ENCODE measurements at regions not wholly inside any gene's neighbourhood (a gene's known extent, or its start where the extent isn't known, plus 50 kb on each side); places are given as distances from the start of the nearest gene placed in this dataset.

DNA sequence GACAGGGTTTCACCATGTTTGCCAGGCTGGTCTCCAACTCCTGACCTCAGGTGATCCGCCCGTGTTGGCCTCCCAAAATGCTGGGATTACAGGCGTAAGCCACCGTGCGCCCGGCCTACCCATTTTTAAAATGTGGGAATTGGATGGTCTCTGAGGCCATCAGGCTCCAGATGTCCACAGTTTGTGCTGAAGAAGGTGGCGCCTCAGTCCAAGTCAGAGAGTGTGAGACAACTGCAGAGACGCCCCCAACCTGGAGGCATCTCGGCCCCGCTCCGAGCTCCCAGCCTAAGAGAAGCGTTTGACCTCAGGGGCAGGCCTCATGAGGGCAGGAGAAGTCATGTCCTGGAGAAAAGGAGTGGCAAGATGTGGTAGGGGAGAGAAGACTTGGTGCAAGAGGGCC is 146.5 kb downstream of the MRM1 start:
- no peak for ATAC-seq (ENCODE audit: poor library complexity)
- DNase-seq = no peak
- intact Hi-C loops (cut with DNase I) = no loop called here

- intact Hi-C loops (cut with DNase I) = no loop called here
- DNase-seq (no peak), ATAC-seq (ENCODE audit: poor library complexity) (no peak)
Observed at GRCh38 chr17:36748272-36748671, 146.9 kb downstream of the MRM1 start.

DNA sequence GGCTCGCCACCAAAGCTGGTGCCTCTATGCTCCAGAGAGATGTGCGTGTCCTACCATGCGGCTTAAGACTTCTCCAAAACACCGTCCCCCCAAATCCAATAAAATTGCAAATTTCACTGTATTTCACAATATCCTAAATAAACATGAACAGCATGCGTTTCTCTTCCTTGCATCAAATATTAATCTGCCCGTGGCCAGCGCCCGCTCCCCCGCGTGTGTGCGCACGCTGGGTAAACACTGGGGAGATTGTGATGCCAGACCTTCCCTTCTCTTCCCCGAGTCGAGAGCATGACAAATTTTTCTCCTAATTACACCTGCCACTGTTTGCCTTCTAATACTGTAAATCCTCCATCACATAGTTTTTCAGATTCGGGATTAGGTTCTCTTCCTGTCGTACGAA is 148.1 kb downstream of the MRM1 start:
- intact Hi-C loops (cut with DNase I) = no loop called here
- ATAC-seq (ENCODE audit: poor library complexity) = no peak
- no peak for DNase-seq

DNA sequence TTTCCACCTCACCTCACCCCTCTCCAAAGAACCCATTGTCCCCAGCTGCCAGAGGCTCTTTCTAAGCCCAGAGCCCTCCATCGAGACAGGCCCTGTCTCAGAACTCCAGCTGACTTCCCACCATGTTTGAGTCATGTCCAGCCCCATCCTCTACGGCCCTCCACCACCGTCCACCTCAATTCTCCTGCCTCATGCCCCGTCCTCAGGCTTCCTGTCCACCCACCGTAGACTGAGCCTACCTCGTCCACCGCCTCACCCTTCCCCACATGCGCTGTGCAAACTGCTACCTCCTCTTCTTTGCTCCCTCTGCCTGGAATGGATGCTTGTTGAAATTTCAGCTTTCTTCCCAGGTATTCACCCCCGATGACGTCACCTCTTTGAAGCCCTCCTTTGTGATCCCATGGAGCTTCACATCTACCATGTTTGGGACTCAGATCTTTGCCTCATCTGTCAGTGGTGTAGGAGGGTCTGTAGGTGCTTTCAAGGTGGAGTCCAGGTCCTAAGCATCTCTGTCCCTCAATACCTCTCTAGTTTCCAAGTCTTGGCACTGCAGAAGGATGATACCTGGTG is 149.0 kb downstream of the MRM1 start:
- no peak for DNase-seq
- intact Hi-C loops (cut with DNase I) = no loop called here
- ATAC-seq (ENCODE audit: poor library complexity) = no peak

GRCh38 chr17:36752096-36752888 is 150.9 kb downstream of the MRM1 start:
- intact Hi-C loops (cut with DNase I) = no loop called here
- no peak for DNase-seq

DNA sequence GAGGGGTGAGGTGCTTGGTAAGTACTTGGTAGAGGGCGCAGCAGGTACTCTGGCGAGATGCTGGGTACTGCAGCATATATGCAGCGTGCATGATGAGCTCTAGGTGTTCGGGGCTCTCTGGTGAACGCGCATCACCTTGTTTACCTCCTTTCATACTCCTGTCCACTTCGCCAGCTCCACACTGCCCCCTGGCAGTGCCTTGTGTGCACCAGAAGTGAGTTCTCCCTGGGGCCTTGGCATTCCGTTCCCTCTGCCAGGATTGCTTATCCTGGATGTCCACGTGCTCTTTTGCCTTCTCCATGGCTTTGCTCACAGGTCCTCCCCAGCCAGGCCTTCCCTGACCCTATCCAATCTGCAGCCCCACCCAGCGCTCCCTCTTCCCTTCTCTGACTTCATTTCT is 154.2 kb downstream of the MRM1 start:
- intact Hi-C loops (cut with DNase I) = no loop called here

More at GRCh38 chr17:36752096-36752888, 150.9 kb downstream of the MRM1 start:
- no peak for ATAC-seq (ENCODE audit: poor library complexity)

GRCh38 chr17:36756695-36757094 is 155.3 kb downstream of the MRM1 start:
- intact Hi-C loops (cut with DNase I) = no loop called here
- no peak for DNase-seq
- no peak for ATAC-seq (ENCODE audit: poor library complexity)

More for the DNA sequence above, 154.2 kb downstream of the MRM1 start:
- ATAC-seq (ENCODE audit: poor library complexity) (no peak), DNase-seq (no peak)

DNA sequence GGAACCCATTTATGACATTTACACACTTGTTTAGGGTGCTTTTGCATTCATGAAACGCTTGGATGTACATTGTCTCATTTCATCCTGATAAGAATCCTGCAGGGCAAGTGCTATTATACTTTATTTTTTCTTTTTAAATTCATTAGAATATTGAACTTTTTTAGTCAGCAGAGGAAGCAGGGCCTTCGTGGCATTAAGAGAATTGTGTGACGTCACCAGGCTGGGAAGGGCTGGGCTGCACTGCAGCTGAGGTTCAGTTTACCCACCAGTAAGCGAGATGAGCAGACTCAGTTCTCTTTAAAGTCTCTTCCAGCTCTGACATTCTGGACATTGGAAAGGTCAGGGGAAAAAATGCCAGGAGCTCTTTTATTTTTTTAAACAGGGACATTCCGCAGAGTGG is 159.0 kb downstream of the MRM1 start:
- intact Hi-C loops (cut with DNase I) = no loop called here
- DNase-seq (no peak), ATAC-seq (ENCODE audit: poor library complexity) (no peak)

GRCh38 chr17:36761203-36761950 is 160.0 kb downstream of the MRM1 start:
- DNase-seq (no peak), ATAC-seq (ENCODE audit: poor library complexity) (no peak)
- intact Hi-C loops (cut with DNase I) = no loop called here

- ATAC-seq (ENCODE audit: poor library complexity) = no peak
- intact Hi-C loops (cut with DNase I) = no loop called here
- DNase-seq = no peak
Observed at GRCh38 chr17:36765436-36766043, 164.2 kb downstream of the MRM1 start.

DNA sequence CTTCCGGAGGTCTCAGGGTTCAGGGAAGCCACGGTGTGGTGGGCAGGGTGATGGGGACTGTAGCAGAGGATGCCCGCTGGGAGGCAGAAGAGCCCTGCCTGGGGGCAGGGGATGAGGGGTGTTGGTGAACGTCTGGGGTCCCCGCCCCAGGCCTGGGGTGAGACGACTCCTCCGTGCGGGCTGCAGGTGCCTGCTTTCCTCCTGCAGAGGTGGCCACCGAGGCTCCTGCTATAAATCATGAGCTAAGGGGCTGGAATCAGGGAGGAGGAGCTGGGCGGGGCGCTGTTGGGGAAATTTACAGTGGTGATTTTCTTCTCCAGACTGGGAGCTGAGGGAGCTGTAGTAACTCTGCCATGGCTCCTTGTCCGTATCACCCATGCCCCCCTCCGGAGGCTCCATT is 167.0 kb downstream of the MRM1 start:
- intact Hi-C loops (cut with DNase I) = no loop called here
- DNase-seq (no peak), ATAC-seq (ENCODE audit: poor library complexity) (no peak)

GRCh38 chr17:36773039-36773438 is 164.2 kb upstream of the LHX1 start:
- intact Hi-C loops (cut with DNase I) = no loop called here
- DNase-seq = no peak
- ATAC-seq (ENCODE audit: poor library complexity) = no peak

GRCh38 chr17:36777118-36777517 is 160.2 kb upstream of the LHX1 start:
- no peak for ATAC-seq (ENCODE audit: poor library complexity)
- intact Hi-C loops (cut with DNase I) = no loop called here
- no peak for DNase-seq

GRCh38 chr17:36778448-36778847 is 158.8 kb upstream of the LHX1 start:
- DNase-seq (no peak), ATAC-seq (ENCODE audit: poor library complexity) (no peak)
- intact Hi-C loops (cut with DNase I) = no loop called here

GRCh38 chr17:36779550-36779949 is 157.7 kb upstream of the LHX1 start:
- ATAC-seq (ENCODE audit: poor library complexity) (no peak), DNase-seq (no peak)
- intact Hi-C loops (cut with DNase I) = no loop called here

DNA sequence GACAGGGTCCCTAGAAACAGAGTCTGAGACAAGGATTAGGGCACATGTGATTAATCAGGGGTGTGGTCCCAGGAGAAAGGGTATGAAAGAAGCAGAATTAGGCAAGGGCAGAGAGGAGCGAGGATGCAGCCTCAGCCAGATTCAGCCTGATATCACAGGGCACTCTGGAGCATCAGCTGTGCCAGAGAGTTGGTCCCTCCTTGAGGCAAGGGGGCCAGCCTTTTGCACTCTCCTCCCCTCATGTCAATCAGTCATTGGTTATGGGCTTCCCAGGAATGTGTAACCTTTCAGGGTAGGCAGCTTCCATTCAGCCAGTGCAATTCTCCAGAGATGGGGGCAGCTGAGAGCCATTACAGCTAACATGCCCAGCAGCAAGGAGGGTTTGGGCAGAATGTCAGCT is 152.6 kb upstream of the LHX1 start:
- ATAC-seq (ENCODE audit: poor library complexity) = no peak
- DNase-seq = no peak
- intact Hi-C loops (cut with DNase I) = no loop called here

DNA sequence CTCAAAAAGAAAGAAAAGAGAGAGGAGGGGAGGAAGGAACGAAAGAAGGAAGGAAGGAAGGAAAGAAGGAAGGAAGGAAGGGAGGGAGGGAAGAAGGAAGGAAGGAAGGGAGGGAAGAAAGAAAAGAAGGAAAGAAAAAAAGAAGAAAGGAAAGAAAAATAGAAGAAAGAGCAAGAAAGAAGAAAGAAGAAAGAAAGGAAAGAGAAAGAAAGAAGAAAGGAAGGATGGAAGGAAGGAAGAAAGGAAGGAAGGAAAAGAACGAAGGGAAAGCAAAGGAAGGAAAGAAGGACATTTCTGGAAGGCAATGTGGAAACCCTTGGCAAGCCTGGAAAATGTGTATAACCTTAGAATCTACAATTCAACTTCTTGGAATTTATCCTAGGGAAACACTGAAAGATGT is 150.4 kb upstream of the LHX1 start:
- DNase-seq (no peak), ATAC-seq (ENCODE audit: poor library complexity) (no peak)
- intact Hi-C loops (cut with DNase I) = no loop called here

GRCh38 chr17:36791150-36791941 is 145.9 kb upstream of the LHX1 start:
- intact Hi-C loops (cut with DNase I) = no loop called here
- no peak for ATAC-seq (ENCODE audit: poor library complexity)
- no peak for DNase-seq

DNA sequence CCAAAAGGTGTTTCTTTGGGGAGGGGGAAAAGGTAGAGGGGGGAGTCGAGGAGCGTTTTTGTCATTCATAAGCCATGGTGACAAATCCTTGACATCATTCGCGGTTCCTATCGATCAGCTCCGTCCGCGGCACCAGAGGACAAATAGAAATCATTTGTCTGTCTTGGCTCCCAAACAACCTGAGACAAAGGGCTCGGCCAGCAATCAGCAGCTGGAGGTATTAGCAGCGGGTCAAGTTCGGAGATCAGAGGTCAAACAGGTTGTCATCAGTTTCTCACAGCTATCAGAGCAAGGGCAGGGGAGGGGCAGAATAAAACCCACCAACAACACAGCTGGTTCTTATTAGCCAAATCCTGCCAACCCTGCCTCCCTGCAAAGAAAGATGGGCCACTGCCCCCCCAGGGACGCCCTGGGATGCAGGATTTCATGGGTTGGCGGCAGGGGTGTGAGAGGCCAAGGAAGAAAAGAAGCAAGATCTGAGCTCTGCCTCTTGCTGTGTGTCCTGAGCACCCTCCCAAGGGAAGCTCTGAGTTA is 145.3 kb upstream of the LHX1 start:
- no peak for DNase-seq
- intact Hi-C loops (cut with DNase I) = no loop called here
- ATAC-seq (ENCODE audit: poor library complexity) = no peak
